ENCODE measurements at regions not wholly inside any gene's neighbourhood (a gene's known extent, or its start where the extent isn't known, plus 50 kb on each side); places are given as distances from the start of the nearest gene placed in this dataset.
A peak's percentile ranks its signal among the peaks of the same experiment; 100 is the strongest.

GRCh38 chrX:138157850-138158249, 553.7 kb downstream of the FGF13 start:
- ATAC-seq (ENCODE audit: low FRiP score in 2 of 2): no peak
- Histone ChIP-seq H3K27me3 (no peaks in the 10 kb centered on the region), H3K27ac (no peak overlapping the region), H3K4me1 (no peaks in the 10 kb centered on the region), H3K9me3 (no peaks in the 10 kb centered on the region), H3K4me3 (no peak overlapping the region), H3K36me3 (no peaks in the 10 kb centered on the region)
- TF ChIP-seq POLR2A (IDR thresholded peaks at IDR 0.05) (no peak), EP300 (IDR thresholded peaks at IDR 0.05) (no peak), CTCF (IDR thresholded peaks at IDR 0.05) (no peak), POLR2AphosphoS5 (IDR thresholded peaks at IDR 0.05) (no peak)
- 43 to 63% methylated on average over 2 of the region's 2 CpGs for WGBS, 2 donors
- DNase-seq: no peak

GRCh38 chrX:138191998-138192397, 519.5 kb downstream of the FGF13 start:
- TF ChIP-seq CTCF (IDR thresholded peaks at IDR 0.05) (peak in 2 of 6 experiments; percentile 7 to 16), POLR2AphosphoS5 (IDR thresholded peaks at IDR 0.05) (no peak)
- Histone ChIP-seq H3K27me3 (no peaks in the 10 kb centered on the region), H3K27ac (no peak overlapping the region), H3K4me1 (no peaks in the 10 kb centered on the region), H3K4me3 (no peak overlapping the region), H3K9me3 (no peaks in the 10 kb centered on the region), H3K36me3 (no peaks in the 10 kb centered on the region)
- DNase-seq (no peak), ATAC-seq (ENCODE audit: low FRiP score in 2 of 2) (no peak)
- 16 to 28% methylated on average over 1 of the region's 1 CpG for WGBS, 2 donors

- 60 to 80% methylated on average over 1 to 2 of the region's 2 CpGs for WGBS, 2 donors
- Histone ChIP-seq H3K27ac (no peak overlapping the region), H3K36me3 (no peaks in the 10 kb centered on the region), H3K4me3 (no peak overlapping the region), H3K9me3 (peaks cover 0 to 4% (median 0%) of the 10 kb centered on the region in 4 donors), H3K4me1 (no peaks in the 10 kb centered on the region), H3K27me3 (no peaks in the 10 kb centered on the region)
- ATAC-seq (ENCODE audit: low FRiP score in 2 of 2) (no peak), DNase-seq (no peak)
- TF ChIP-seq CTCF (IDR thresholded peaks at IDR 0.05): no peak
- TF ChIP-seq EP300 (IDR thresholded peaks at IDR 0.05): no peak
- no peak for TF ChIP-seq POLR2AphosphoS5 (IDR thresholded peaks at IDR 0.05)
- no peak for TF ChIP-seq POLR2A (IDR thresholded peaks at IDR 0.05)
Observed at GRCh38 chrX:138229718-138230117, 481.8 kb downstream of the FGF13 start.

GRCh38 chrX:138240266-138240665, 471.3 kb downstream of the FGF13 start:
- TF ChIP-seq EP300 (IDR thresholded peaks at IDR 0.05): no peak
- TF ChIP-seq POLR2A (IDR thresholded peaks at IDR 0.05): no peak
- no peak for TF ChIP-seq POLR2AphosphoS5 (IDR thresholded peaks at IDR 0.05)
- no peak for TF ChIP-seq CTCF (IDR thresholded peaks at IDR 0.05)
- Histone ChIP-seq H3K27ac (no peak overlapping the region), H3K4me3 (no peak overlapping the region), H3K27me3 (no peaks in the 10 kb centered on the region), H3K4me1 (no peaks in the 10 kb centered on the region), H3K36me3 (no peaks in the 10 kb centered on the region), H3K9me3 (no peaks in the 10 kb centered on the region)
- no peak for DNase-seq
- 40 to 41% methylated on average over 2 of the region's 2 CpGs for WGBS, 2 donors
- ATAC-seq (ENCODE audit: low FRiP score in 2 of 2): no peak

GRCh38 chrX:138254001-138254400, 457.5 kb downstream of the FGF13 start:
- H3K9me3 ChIP-seq: no peaks in the 10 kb centered on the region
- no peak for DNase-seq
- no peak overlapping the region for H3K27ac ChIP-seq
- no peaks in the 10 kb centered on the region for H3K36me3 ChIP-seq
- 74 to 86% methylated on average over 3 of the region's 3 CpGs for WGBS, 2 donors
- TF ChIP-seq POLR2AphosphoS5 (IDR thresholded peaks at IDR 0.05) (no peak), EP300 (IDR thresholded peaks at IDR 0.05) (no peak), POLR2A (IDR thresholded peaks at IDR 0.05) (no peak), CTCF (IDR thresholded peaks at IDR 0.05) (no peak)
- ATAC-seq (ENCODE audit: low FRiP score in 2 of 2): no peak
- no peak overlapping the region for H3K4me3 ChIP-seq
- no peaks in the 10 kb centered on the region for H3K4me1 ChIP-seq
- no peaks in the 10 kb centered on the region for H3K27me3 ChIP-seq
